ENCODE measurements at regions not wholly inside any gene's neighbourhood (a gene's known extent, or its start where the extent isn't known, plus 50 kb on each side); places are given as distances from the start of the nearest gene placed in this dataset.

DNA sequence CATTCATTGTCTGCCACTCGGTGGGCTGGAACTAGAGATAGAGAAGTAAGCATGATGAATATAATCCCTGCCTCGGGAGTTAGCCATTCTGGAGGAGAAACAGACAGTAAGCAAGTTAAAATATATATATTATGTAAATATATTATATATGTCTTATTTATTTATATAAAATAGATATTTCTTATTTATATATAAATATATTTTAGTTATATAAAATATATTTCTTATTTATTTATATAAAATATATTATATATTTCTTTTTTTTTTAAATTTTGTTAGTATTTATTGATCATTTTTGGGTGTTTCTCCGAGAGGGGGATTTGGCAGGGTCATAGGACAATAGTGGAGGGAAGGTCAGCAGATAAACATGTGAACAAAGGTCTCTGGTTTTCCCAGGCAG lies 78.1 kb upstream of the TBX5 start:
- Histone ChIP-seq H3K27me3 (ENCODE audit: control insufficient read depth, insufficient read depth, low read length) (no peaks in the 10 kb centered on the region), H2AFZ (no peak overlapping the region), H3K36me3 (ENCODE audit: control insufficient read depth, insufficient read depth, low read length) (no peaks in the 10 kb centered on the region)

DNA sequence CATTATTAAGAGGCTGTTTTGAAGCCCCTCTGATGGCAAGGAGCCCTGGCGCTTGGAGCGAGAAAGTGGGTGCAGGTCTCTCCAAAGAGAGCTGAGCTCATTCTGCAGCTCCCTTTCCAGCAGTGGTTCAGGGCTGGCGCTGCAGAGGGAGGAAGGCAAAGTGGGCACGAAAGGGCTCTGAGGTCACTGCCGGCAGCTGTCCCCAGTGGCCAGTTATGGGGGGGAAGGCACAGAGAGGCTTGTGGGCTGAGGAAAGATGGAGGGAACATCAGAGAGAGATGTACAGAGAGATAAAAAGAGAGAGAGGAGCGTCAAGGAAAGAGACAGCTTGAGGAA lies 75.2 kb upstream of the TBX5 start:
- Histone ChIP-seq H3K36me3 (ENCODE audit: control insufficient read depth, insufficient read depth, low read length) (no peaks in the 10 kb centered on the region), H3K4me3 (ENCODE audit: low read depth, low read length) (no peak overlapping the region), H3K27ac (no peak overlapping the region), H3K9ac (no peak overlapping the region), H3K4me1 (no peaks in the 10 kb centered on the region), H3K4me2 (ENCODE audit: low read length) (no peak overlapping the region), H2AFZ (peak overlapping the region; percentile 38), H3K9me3 (ENCODE audit: control insufficient read depth, low read length) (no peaks in the 10 kb centered on the region), H3K79me2 (no peaks in the 10 kb centered on the region), H3K27me3 (ENCODE audit: control insufficient read depth, insufficient read depth, low read length) (no peaks in the 10 kb centered on the region)
- TF ChIP-seq, protein P1, sequence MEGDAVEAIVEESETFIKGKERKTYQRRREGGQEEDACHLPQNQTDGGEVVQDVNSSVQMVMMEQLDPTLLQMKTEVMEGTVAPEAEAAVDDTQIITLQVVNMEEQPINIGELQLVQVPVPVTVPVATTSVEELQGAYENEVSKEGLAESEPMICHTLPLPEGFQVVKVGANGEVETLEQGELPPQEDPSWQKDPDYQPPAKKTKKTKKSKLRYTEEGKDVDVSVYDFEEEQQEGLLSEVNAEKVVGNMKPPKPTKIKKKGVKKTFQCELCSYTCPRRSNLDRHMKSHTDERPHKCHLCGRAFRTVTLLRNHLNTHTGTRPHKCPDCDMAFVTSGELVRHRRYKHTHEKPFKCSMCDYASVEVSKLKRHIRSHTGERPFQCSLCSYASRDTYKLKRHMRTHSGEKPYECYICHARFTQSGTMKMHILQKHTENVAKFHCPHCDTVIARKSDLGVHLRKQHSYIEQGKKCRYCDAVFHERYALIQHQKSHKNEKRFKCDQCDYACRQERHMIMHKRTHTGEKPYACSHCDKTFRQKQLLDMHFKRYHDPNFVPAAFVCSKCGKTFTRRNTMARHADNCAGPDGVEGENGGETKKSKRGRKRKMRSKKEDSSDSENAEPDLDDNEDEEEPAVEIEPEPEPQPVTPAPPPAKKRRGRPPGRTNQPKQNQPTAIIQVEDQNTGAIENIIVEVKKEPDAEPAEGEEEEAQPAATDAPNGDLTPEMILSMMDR (IDR thresholded peaks at IDR 0.05) = no peak

More for the DNA sequence above, 78.1 kb upstream of the TBX5 start:
- Histone ChIP-seq H3K9me3 (ENCODE audit: control insufficient read depth, low read length) (no peaks in the 10 kb centered on the region), H3K79me2 (no peaks in the 10 kb centered on the region), H3K27ac (no peak overlapping the region), H3K4me3 (ENCODE audit: low read depth, low read length) (no peak overlapping the region), H3K4me1 (no peaks in the 10 kb centered on the region), H3K9ac (no peak overlapping the region), H3K4me2 (ENCODE audit: low read length) (no peak overlapping the region)
- TF ChIP-seq, protein P1 (IDR thresholded peaks at IDR 0.05) = no peak

DNA sequence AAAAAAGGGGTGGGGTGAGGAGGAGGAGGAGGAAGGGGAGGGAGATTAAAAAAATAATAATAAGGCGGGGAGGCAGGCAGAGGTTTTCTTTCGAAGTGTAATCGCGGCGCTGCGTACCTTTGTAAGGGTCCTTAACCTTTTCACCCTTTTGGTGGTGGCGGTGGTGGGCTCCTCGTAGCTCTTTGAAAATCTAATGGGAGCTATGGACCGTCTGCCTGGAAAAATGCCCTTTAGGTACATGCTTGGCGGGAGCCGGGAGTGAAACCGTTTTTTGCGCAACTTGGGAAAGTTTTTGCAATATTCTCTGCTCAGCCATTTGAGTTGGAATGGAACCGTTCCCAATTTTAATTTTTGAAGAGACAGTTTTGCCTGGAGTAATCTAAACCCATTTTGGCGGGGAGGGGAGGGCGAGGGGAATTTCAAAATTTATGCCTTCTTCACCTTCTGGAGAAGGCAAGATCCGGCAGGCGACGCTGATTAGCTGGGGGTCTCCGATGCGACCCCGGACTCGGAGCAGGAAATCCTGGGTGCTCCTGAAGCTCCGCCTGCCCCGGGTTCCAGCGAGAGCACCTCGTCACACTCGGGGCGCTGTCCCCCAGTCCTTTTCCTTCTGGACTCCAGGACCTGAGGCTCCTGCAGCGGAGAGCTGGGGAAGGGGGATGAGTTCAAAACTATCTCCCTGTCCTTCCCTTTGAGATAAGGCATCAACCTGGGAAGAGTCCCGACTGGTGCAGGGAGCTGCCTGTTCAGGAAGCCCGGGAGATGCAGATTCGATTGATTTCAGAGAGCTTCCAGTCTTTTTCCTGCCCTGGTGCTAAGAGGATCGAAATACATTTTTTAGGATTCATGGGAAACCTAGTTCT lies 74.6 kb upstream of the TBX5 start:
- no peak overlapping the region for H3K27ac ChIP-seq
- H3K36me3 ChIP-seq (ENCODE audit: control insufficient read depth, insufficient read depth, low read length) = no peaks in the 10 kb centered on the region
- H3K79me2 ChIP-seq = no peaks in the 10 kb centered on the region
- H3K4me1 ChIP-seq = no peaks in the 10 kb centered on the region
- H2AFZ ChIP-seq = peak overlapping the region; percentile 38
- peak overlapping the region; percentile 26 for H3K4me3 ChIP-seq (ENCODE audit: low read depth, low read length)
- no peaks in the 10 kb centered on the region for H3K27me3 ChIP-seq (ENCODE audit: control insufficient read depth, insufficient read depth, low read length)
- H3K9ac ChIP-seq = no peak overlapping the region
- H3K9me3 ChIP-seq (ENCODE audit: control insufficient read depth, low read length) = no peaks in the 10 kb centered on the region
- TF ChIP-seq, protein P1 (IDR thresholded peaks at IDR 0.05) = no peak
- peak overlapping the region; percentile 21 for H3K4me2 ChIP-seq (ENCODE audit: low read length)

DNA sequence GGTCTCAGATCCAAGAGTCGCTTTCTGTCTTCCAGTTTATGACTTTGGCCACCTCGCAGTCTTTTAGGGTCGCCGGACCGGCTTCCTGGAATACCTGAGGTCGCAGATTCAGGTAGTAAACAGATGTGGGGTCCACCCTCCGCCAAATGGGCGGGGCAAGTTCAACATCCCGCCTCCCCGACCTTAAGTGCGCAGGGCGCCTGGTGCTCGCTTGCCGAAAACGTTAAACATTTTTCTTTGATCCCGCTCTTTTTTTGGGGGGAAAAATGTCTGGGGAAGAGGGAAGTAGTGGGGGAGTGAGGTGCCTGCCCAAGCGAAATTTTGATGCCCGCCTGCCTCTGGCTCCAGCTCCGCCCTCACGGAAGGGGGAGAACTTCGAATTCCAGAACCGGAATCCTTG lies 73.9 kb upstream of the TBX5 start:
- H3K9me3 ChIP-seq (ENCODE audit: control insufficient read depth, low read length) = no peaks in the 10 kb centered on the region
- peak overlapping the region; percentile 26 for H3K4me3 ChIP-seq (ENCODE audit: low read depth, low read length)
- H3K4me1 ChIP-seq = no peaks in the 10 kb centered on the region
- H3K27ac ChIP-seq = no peak overlapping the region
- no peaks in the 10 kb centered on the region for H3K27me3 ChIP-seq (ENCODE audit: control insufficient read depth, insufficient read depth, low read length)
- H3K4me2 ChIP-seq (ENCODE audit: low read length) = peak overlapping the region; percentile 21
- no peaks in the 10 kb centered on the region for H3K36me3 ChIP-seq (ENCODE audit: control insufficient read depth, insufficient read depth, low read length)
- TF ChIP-seq, protein P1 (IDR thresholded peaks at IDR 0.05) = no peak
- no peak overlapping the region for H3K9ac ChIP-seq
- H3K79me2 ChIP-seq = no peaks in the 10 kb centered on the region
- H2AFZ ChIP-seq = no peak overlapping the region

DNA sequence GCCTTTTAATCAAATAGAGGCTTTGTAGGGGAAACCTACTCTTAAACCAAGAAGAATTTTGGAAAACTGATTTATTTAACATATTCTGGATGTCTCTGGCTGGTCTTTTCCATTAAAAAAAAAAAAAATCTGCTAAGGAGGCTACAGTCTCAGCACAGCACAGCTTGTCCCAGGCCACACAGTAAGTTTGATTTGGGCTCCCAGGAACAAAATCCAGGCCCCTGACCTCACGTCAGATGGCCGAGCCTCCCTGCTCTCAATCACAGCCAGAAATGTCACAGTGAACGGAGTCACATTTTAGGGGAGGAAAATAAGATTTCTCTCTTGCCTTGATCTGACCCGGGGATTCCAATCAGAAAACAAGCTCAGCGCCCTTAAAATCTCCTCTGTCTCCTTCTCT lies 72.9 kb upstream of the TBX5 start:
- H3K27ac ChIP-seq = no peak overlapping the region
- H3K36me3 ChIP-seq (ENCODE audit: control insufficient read depth, insufficient read depth, low read length) = no peaks in the 10 kb centered on the region
- H3K79me2 ChIP-seq = no peaks in the 10 kb centered on the region
- no peak overlapping the region for H3K4me2 ChIP-seq (ENCODE audit: low read length)
- TF ChIP-seq, protein P1 (IDR thresholded peaks at IDR 0.05) = no peak
- no peaks in the 10 kb centered on the region for H3K27me3 ChIP-seq (ENCODE audit: control insufficient read depth, insufficient read depth, low read length)
- H3K9me3 ChIP-seq (ENCODE audit: control insufficient read depth, low read length) = no peaks in the 10 kb centered on the region
- H3K4me1 ChIP-seq = no peaks in the 10 kb centered on the region
- H3K9ac ChIP-seq = no peak overlapping the region
- H3K4me3 ChIP-seq (ENCODE audit: low read depth, low read length) = no peak overlapping the region
- no peak overlapping the region for H2AFZ ChIP-seq
